Effector memory CD4-positive, alpha-beta T cell (primary cell): ENCODE measurements at regions not wholly inside any gene's neighbourhood (a gene's known extent, or its start where the extent isn't known, plus 50 kb on each side); places are given as distances from the start of the nearest gene placed in this dataset.
"Not testable (repeated sequence)": the region's sequence is repeated elsewhere in the genome, so short reads cannot be mapped to it uniquely, and the experiment has no call there.

Source experiments
- DNase-seq, 3 donors: peaks; one replicate each; pipeline ENCODE4 v3.0.0-alpha.2; 2020
- H3K27ac ChIP-seq: 2 replicates; pipeline ENCODE4 v1.7.0; 2013; ENCODE audit warnings: mild to moderate bottlenecking, low read length, moderate library complexity; ENCODE audit not compliant: insufficient read depth, poor library complexity, severe bottlenecking
- H3K27me3 ChIP-seq: replicated peaks from 2 replicates; pipeline ENCODE4 v1.7.0; 2013; ENCODE audit warnings: mild to moderate bottlenecking, low read length; ENCODE audit not compliant: insufficient read depth, control insufficient read depth, poor library complexity, severe bottlenecking
- H3K36me3 ChIP-seq: 2 replicates; pipeline ENCODE4 v1.7.0; 2013; ENCODE audit warnings: mild to moderate bottlenecking, low read length, moderate library complexity; ENCODE audit not compliant: control insufficient read depth, insufficient read depth
- H3K4me1 ChIP-seq: 2 replicates; pipeline ENCODE4 v1.7.0; 2013; ENCODE audit warnings: low read length, mild to moderate bottlenecking; ENCODE audit not compliant: control insufficient read depth, insufficient read depth, poor library complexity, severe bottlenecking
- H3K4me3 ChIP-seq: 2 replicates; pipeline ENCODE4 v1.7.0; 2013; ENCODE audit warnings: low read length, low read depth, mild to moderate bottlenecking; ENCODE audit not compliant: insufficient read depth, poor library complexity, severe bottlenecking
- H3K9me3 ChIP-seq: 2 replicates; pipeline ENCODE4 v1.7.0; 2013; ENCODE audit warnings: mild to moderate bottlenecking, low read length, moderate library complexity; ENCODE audit not compliant: control insufficient read depth

DNA sequence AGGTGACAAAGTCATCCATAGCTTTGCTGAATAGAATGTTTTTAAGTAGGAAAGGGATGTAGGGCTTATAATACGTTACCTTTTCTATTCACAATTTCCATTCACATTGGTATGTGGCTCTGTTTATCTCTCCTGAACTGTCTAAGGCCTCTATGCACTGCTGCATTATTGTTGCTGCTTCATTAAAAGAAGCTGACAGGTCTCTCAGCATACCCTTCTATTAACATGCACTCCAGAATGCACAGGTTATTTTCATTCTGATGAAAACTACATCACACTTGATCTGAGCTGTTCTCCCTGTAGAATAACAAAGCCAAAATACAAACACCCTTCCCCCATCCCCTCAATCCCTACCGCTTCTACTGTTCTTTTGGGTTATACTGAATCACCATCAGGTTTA, 399.3 kb downstream of the TBC1D32 start:
- DNase-seq = no peak
- Histone ChIP-seq H3K36me3 (no peaks in the 10 kb centered on the region), H3K27ac (no peak overlapping the region), H3K9me3 (no peaks in the 10 kb centered on the region), H3K4me3 (no peak overlapping the region), H3K4me1 (no peaks in the 10 kb centered on the region), H3K27me3 (no peaks in the 10 kb centered on the region)

DNA sequence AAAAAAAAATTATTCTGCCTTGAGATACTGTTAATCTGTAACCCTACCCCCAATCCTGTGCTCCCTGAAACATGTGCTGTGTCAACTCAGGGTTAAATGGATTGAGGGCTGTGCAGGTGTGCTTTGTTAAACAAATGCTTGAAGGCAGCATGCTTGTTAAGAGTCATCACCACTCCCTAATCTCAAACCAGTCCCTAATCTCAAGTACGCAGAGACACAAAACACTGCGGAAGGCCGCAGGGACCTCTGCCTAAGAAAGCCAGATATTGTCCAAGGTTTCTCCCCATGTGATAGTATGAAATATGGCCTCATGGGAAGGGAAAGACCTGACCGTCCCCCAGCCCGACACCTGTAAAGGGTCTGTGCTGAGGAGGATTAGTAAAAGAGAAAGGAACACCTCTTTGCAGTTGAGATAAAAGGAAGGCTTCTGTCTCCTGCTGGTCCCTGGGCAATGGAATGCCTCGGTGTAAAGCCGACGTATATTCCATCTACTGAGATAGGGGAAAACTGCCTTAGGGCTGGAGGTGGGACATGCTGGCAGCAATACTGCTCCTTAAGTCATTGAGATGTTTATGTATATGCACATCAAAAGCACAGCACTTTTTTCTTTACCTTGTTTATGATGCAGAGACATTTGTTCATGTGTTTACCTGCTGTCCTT, 402.6 kb downstream of the TBC1D32 start:
- H3K4me1 ChIP-seq, DNase-seq, H3K36me3 ChIP-seq, H3K27ac ChIP-seq, H3K4me3 ChIP-seq, H3K9me3 ChIP-seq, H3K27me3 ChIP-seq: not testable (repeated sequence)

DNA sequence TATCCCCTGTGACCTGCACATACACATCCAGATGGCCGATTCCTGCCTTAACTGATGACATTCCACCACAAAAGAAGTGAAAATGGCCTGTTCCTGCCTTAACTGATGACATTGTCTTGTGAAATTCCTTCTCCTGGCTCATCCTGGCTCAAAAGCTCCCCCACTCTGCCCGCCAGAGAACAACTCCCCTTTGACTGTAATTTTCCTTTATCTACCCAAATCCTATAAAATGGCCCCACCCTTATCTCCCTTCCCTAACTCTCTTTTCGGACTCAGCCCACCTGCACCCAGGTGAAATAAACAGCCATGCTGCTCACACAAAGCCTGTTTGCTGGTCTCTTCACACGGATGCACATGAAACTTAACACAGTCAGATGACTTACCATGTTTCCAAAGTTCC, 403.8 kb downstream of the TBC1D32 start:
- not testable (repeated sequence) for H3K4me1 ChIP-seq, DNase-seq

DNA sequence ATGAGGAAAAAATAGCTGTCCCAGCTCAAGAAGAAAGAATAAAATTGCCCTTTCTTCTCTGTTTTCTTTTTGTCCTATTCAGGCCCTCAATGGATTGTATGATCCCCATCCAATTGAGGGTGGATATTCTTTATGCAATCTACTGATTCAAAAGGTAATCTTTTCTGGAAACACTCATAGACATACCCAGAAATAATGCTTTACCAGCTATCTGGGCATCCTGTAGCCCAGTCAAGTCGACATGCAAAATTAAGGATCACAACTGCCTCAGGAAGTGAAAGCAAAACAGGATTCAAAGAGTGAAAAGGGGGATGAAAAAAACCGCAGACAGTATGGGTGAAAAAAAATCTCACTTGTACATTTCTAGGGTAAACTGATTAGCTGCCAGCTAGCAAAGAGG, 410.1 kb downstream of the TBC1D32 start:
- Histone ChIP-seq H3K27ac (no peak overlapping the region), H3K4me3 (no peak overlapping the region), H3K27me3 (no peaks in the 10 kb centered on the region), H3K9me3 (no peaks in the 10 kb centered on the region), H3K4me1 (no peaks in the 10 kb centered on the region), H3K36me3 (no peaks in the 10 kb centered on the region)
- no peak for DNase-seq

More for the DNA sequence above, 403.8 kb downstream of the TBC1D32 start:
- not testable (repeated sequence) for H3K36me3 ChIP-seq, H3K27me3 ChIP-seq, H3K4me3 ChIP-seq, H3K9me3 ChIP-seq, H3K27ac ChIP-seq

DNA sequence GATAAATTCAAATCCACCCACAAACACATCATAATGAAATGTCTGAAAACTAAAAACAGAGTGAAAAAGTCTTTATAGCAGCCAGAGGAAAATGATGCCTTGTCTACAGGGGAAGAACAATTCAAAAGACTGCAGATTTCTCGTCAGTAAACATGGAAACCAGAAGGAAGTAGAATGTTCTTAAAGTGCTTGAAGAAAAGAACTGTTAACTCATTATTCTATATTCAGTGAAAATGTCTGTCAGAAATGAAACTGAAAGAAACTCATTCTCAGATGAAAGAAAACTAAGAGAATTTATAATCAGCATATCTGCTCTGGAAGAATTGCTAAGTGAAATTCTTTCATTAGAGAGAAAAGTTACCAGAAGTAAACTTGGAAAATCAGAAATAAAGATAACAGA, 416.1 kb downstream of the TBC1D32 start:
- no peak overlapping the region for H3K4me3 ChIP-seq
- H3K9me3 ChIP-seq = no peaks in the 10 kb centered on the region
- H3K36me3 ChIP-seq = no peaks in the 10 kb centered on the region
- no peaks in the 10 kb centered on the region for H3K4me1 ChIP-seq
- no peak for DNase-seq
- H3K27me3 ChIP-seq = no peaks in the 10 kb centered on the region
- no peak overlapping the region for H3K27ac ChIP-seq

- DNase-seq = no peak
- H3K4me3 ChIP-seq = no peak overlapping the region
- H3K9me3 ChIP-seq = no peaks in the 10 kb centered on the region
- H3K4me1 ChIP-seq = no peaks in the 10 kb centered on the region
- H3K36me3 ChIP-seq = no peaks in the 10 kb centered on the region
- H3K27ac ChIP-seq = no peak overlapping the region
- no peaks in the 10 kb centered on the region for H3K27me3 ChIP-seq
Observed at GRCh38 chr6:120916844-120917243, 417.4 kb downstream of the TBC1D32 start.

DNA sequence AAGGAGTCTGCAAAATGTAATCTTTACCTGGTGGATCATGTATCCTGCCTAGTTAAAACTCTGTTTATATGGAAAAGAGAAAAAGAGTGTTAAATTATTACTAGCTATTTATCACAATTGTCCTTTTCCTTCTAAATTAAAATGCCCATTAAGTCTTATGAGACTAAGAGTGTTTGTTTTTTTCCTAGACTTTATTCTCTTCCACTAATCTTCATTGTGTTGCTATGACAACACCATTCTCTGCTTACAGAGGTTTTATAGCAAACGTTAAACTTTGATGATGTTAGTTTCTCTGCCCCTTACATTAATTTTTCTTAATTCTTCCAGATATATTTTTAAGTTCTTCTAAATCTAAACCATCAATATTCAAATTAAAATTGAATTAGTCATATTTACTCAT, 420.8 kb downstream of the TBC1D32 start:
- Histone ChIP-seq H3K4me1 (no peaks in the 10 kb centered on the region), H3K4me3 (no peak overlapping the region), H3K9me3 (no peaks in the 10 kb centered on the region), H3K27me3 (no peaks in the 10 kb centered on the region), H3K36me3 (no peaks in the 10 kb centered on the region), H3K27ac (no peak overlapping the region)
- DNase-seq = no peak

GRCh38 chr6:120908767-120909166, 425.5 kb downstream of the TBC1D32 start:
- Histone ChIP-seq H3K27ac (no peak overlapping the region), H3K36me3 (no peaks in the 10 kb centered on the region), H3K9me3 (no peaks in the 10 kb centered on the region), H3K4me3 (no peak overlapping the region), H3K27me3 (no peaks in the 10 kb centered on the region), H3K4me1 (no peaks in the 10 kb centered on the region)
- no peak for DNase-seq

GRCh38 chr6:120903836-120904235, 430.4 kb downstream of the TBC1D32 start:
- Histone ChIP-seq H3K4me1 (no peaks in the 10 kb centered on the region), H3K9me3 (no peaks in the 10 kb centered on the region), H3K36me3 (no peaks in the 10 kb centered on the region), H3K4me3 (no peak overlapping the region), H3K27me3 (no peaks in the 10 kb centered on the region), H3K27ac (no peak overlapping the region)
- no peak for DNase-seq

GRCh38 chr6:120899932-120900331, 434.3 kb downstream of the TBC1D32 start:
- Histone ChIP-seq H3K4me1 (no peaks in the 10 kb centered on the region), H3K9me3 (no peaks in the 10 kb centered on the region), H3K4me3 (no peak overlapping the region), H3K27ac (no peak overlapping the region), H3K27me3 (no peaks in the 10 kb centered on the region), H3K36me3 (no peaks in the 10 kb centered on the region)
- no peak for DNase-seq
